Right lobe of liver (tissue), 4 donors: ENCODE measurements at regions not wholly inside any gene's neighbourhood (a gene's known extent, or its start where the extent isn't known, plus 50 kb on each side); places are given as distances from the start of the nearest gene placed in this dataset.

Source experiments
- POLR2A ChIP-seq: fragments of 450-650 bp; IDR thresholded peaks from one replicate; pipeline ENCODE4 v1.6.1; 2017; ENCODE audit warnings: antibody characterized with exemption, mild to moderate bottlenecking
- TF ChIP-seq, protein P1 (sequence below), 4 donors: fragments of 200-600 bp in 3 of 4; fragments of 450-650 bp in 1 of 4; IDR thresholded peaks; one replicate each; pipeline versions ENCODE4 v1.5.1 to v1.8.0; 2016 to 2022; ENCODE audit warnings: antibody characterized with exemption in 4 of 4, mild to moderate bottlenecking in 2 of 4
- donor health status: DM: no; HTN: no; CAD: no.
- donor health status: DM: no; HTN: no; CAD: no.
- donor health status: DM: no; HTN: yes; CAD: no.

DNA sequence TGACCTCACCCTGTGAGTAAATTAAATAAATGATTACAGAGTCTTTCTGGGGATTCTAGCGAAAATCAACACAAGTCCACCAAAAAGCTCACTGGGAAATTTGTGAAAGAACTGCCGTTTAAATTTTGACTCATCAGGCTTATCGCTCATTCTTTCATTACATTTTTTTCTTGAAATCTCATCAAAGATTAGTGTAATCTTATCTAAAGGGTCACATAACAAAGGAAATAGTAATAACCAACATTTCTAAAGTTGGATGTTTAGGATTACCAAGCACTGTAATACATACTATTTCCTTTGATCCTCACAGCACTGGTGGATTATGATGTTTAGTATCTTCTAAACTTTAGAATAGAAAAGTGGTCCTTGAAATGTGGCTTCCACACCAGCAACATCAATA lies 111.1 kb upstream of the CBLB start:
- TF ChIP-seq, protein P1, sequence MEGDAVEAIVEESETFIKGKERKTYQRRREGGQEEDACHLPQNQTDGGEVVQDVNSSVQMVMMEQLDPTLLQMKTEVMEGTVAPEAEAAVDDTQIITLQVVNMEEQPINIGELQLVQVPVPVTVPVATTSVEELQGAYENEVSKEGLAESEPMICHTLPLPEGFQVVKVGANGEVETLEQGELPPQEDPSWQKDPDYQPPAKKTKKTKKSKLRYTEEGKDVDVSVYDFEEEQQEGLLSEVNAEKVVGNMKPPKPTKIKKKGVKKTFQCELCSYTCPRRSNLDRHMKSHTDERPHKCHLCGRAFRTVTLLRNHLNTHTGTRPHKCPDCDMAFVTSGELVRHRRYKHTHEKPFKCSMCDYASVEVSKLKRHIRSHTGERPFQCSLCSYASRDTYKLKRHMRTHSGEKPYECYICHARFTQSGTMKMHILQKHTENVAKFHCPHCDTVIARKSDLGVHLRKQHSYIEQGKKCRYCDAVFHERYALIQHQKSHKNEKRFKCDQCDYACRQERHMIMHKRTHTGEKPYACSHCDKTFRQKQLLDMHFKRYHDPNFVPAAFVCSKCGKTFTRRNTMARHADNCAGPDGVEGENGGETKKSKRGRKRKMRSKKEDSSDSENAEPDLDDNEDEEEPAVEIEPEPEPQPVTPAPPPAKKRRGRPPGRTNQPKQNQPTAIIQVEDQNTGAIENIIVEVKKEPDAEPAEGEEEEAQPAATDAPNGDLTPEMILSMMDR (IDR thresholded peaks at IDR 0.05): no peak
- TF ChIP-seq POLR2A: no peak
